GM12874 (cell line): ENCODE measurements at regions not wholly inside any gene's neighbourhood (a gene's known extent, or its start where the extent isn't known, plus 50 kb on each side); places are given as distances from the start of the nearest gene placed in this dataset.

Experiments used
- CTCF ChIP-seq: IDR thresholded peaks from 2 replicates; pipeline ENCODE4 v1.5.1; 2011; ENCODE audit warnings: low read depth, mild to moderate bottlenecking, control low read depth, low read length, moderate library complexity; ENCODE audit not compliant: insufficient read depth

- no peak for TF ChIP-seq CTCF
Measured at GRCh38 chr22:49694462-49695260, 133.0 kb downstream of the BRD1 start.

- TF ChIP-seq CTCF: no peak
Measured at GRCh38 chr22:49693848-49694247, 133.8 kb downstream of the BRD1 start.

- TF ChIP-seq CTCF: no peak
Measured at GRCh38 chr22:49693416-49693815, 134.3 kb downstream of the BRD1 start.

GRCh38 chr22:49692499-49693225, 135.0 kb downstream of the BRD1 start:
- no peak for TF ChIP-seq CTCF

- TF ChIP-seq CTCF: no peak
Measured at GRCh38 chr22:49691256-49691655, 136.4 kb downstream of the BRD1 start.

GRCh38 chr22:49690454-49690853, 137.2 kb downstream of the BRD1 start:
- TF ChIP-seq CTCF: no peak

DNA sequence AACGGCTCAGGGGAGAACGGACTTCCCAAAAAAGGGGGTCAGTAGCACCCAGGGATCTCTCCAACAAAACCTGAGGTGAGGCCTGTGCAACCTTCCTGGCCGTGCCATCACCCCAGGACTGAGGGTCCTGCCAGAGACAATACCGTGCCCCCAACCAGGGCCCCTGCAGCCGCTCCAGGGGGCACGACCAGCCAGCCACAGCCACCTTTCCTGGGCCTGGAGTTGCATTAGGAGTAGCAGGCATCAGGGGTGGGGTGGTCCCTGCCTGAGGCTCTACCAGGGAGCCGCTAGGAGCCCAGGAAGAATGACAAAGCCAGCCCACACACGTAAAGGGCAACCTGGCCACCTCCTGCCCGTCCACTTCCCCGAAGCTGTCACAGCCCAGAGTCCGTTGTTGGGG, 137.8 kb downstream of the BRD1 start:
- TF ChIP-seq CTCF: no peak
